Astrocyte of the spinal cord (primary cell): ENCODE measurements at regions not wholly inside any gene's neighbourhood (a gene's known extent, or its start where the extent isn't known, plus 50 kb on each side); places are given as distances from the start of the nearest gene placed in this dataset.

Source experiments
- DNase-seq: peaks from one replicate; pipeline ENCODE4 v3.0.0; 2011; ENCODE audit warnings: low read depth, low spot score
- H3K4me3 ChIP-seq: 2 replicates; pipeline ENCODE4 v1.5.1; 2011; ENCODE audit warnings: low read depth, mild to moderate bottlenecking, low read length, moderate library complexity
- CTCF ChIP-seq: IDR thresholded peaks from 2 replicates; pipeline ENCODE4 v1.5.1; 2012; ENCODE audit warnings: low read depth, mild to moderate bottlenecking, low read length, inconsistent platforms
- in situ Hi-C: cut with HindIII; loops from 2 replicates; pipeline ENCODE4 v1.10.0; 2017; ENCODE audit warnings: low sequenced_read_pairs

- no peak overlapping the region for H3K4me3 ChIP-seq
- TF ChIP-seq CTCF: no peak
- DNase-seq: no peak
- in situ Hi-C loops: no loop called here
Measured at GRCh38 chr7:10316488-10316887, 657.2 kb upstream of the PHF14 start.

- in situ Hi-C loops: no loop called here
- no peak for DNase-seq
- no peak for TF ChIP-seq CTCF
- no peak overlapping the region for H3K4me3 ChIP-seq
Measured at GRCh38 chr7:10325395-10325794, 648.3 kb upstream of the PHF14 start.

- H3K4me3 ChIP-seq: no peak overlapping the region
- DNase-seq: no peak
- no peak for TF ChIP-seq CTCF
- in situ Hi-C loops: no loop called here
Measured at GRCh38 chr7:10343108-10343507, 630.6 kb upstream of the PHF14 start.

GRCh38 chr7:10346032-10346431 lies 627.6 kb upstream of the PHF14 start:
- no peak for TF ChIP-seq CTCF
- no peak for DNase-seq
- H3K4me3 ChIP-seq: no peak overlapping the region
- in situ Hi-C loops: no loop called here

- no peak for TF ChIP-seq CTCF
- in situ Hi-C loops: no loop called here
- H3K4me3 ChIP-seq: no peak overlapping the region
- no peak for DNase-seq
Measured at GRCh38 chr7:10355816-10356215, 617.9 kb upstream of the PHF14 start.

GRCh38 chr7:10360050-10360449 lies 613.6 kb upstream of the PHF14 start:
- in situ Hi-C loops: no loop called here
- no peak for DNase-seq
- TF ChIP-seq CTCF: no peak
- H3K4me3 ChIP-seq: no peak overlapping the region

- H3K4me3 ChIP-seq: no peak overlapping the region
- no peak for DNase-seq
- no peak for TF ChIP-seq CTCF
- in situ Hi-C loops: no loop called here
Measured at GRCh38 chr7:10401793-10402192, 571.9 kb upstream of the PHF14 start.
